ENCODE measurements at regions not wholly inside any gene's neighbourhood (a gene's known extent, or its start where the extent isn't known, plus 50 kb on each side); places are given as distances from the start of the nearest gene placed in this dataset.

DNA sequence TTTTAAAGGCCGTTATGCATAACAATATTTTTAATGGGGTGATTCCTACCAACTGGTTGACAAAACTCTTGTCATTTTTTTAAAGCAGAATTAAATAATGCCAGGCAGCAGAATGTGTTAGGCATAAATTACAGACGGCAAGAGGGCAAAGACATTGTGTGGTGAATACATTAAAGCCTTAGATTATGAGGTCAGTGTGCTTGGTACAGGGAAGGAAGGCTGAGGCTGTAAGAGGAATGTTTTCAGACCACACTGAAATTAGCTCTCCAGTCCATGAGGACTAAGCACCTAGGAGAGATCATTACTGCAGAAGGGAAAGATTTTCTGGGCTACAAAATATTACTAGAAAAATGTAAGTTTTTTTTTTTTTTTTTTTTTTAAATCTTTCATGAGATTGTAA, 312.8 kb upstream of the PRKCQ start:
- TF ChIP-seq CTCF (IDR thresholded peaks at IDR 0.05 in 8 of 11, conservative IDR thresholded peaks at IDR 0.05 in 3 of 11) (no peak), POLR2AphosphoS5 (IDR thresholded peaks at IDR 0.05) (no peak)
